HS-5 (cell line): ENCODE measurements at regions not wholly inside any gene's neighbourhood (a gene's known extent, or its start where the extent isn't known, plus 50 kb on each side); places are given as distances from the start of the nearest gene placed in this dataset.
"Not testable (repeated sequence)": the region's sequence is repeated elsewhere in the genome, so short reads cannot be mapped to it uniquely, and the experiment has no call there.

ENCODE experiments used
- DNase-seq: peaks from one replicate; pipeline ENCODE4 v3.0.0-alpha.2; 2012; ENCODE audit warnings: low read depth

DNA sequence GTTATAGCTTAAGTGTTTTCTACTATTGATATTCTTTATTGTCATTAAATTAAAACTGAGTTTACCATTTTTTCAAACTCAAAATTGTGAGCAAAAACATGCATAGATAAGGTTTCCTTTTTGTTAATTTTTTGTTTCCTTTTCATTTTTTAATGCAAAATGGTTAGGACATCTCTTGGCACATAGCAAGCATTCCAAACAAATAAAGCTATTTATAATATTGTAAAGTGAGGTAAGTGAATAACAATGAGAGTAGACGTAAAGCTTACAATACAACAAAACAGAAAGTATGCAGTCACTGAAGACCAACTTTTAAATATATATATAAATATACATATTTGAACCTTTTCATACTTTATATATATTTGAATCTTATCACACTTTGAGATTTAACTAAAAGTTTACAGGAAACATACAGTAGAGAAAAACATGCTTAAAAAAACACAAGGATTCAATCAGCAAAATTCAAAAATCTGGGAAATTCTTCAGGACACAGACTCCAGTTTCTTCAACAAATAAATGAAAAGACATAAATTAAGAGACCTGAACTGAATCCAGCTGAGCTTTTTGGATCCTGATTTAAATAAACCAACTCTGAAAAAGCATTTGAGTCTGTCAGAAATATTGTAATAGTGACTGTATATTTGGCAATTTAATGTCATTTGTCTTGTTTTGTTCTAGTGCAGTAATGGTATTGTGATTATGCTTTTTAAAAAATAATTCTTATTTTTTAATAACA is 67.5 kb upstream of the SAMSN1 start:
- DNase-seq, result no peak

DNA sequence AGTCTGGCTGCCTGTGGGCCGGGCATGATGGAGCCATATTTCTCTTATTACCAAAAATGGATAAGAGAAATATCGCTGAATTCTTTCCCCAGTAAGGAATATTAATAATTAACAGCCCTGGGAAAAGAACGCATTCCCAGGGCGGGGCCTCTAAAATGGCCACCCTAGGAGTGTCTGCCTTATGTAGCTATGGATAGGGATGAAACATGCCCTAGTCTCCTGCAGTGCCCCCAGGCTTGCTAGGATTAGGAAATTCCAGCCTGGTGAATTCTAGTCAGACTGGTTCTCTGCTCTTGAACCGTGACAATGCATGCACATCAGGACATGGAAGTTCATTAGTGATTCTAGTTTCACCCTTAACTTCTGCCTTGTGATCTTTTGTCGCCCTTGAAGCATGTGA is 64.0 kb upstream of the SAMSN1 start:
- not testable (repeated sequence) for DNase-seq

DNA sequence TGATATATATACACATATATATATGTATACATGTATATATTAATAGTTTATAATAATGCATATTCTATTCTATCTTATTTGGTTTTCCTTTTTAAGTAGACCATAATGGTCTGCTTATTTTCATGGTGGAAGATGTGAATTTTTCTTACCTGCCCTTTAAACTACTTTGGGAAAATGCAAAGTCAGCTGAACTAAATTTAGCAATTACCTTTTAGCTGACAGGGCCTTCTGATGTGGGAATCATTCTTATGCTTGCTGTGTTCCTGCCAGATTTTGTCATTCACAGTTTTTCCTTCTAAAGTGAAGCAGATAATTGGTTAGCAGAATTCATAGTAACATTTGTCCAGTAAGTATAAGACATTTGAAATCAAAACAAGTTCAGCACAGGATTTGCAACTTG is 63.2 kb upstream of the SAMSN1 start:
- no peak for DNase-seq

DNA sequence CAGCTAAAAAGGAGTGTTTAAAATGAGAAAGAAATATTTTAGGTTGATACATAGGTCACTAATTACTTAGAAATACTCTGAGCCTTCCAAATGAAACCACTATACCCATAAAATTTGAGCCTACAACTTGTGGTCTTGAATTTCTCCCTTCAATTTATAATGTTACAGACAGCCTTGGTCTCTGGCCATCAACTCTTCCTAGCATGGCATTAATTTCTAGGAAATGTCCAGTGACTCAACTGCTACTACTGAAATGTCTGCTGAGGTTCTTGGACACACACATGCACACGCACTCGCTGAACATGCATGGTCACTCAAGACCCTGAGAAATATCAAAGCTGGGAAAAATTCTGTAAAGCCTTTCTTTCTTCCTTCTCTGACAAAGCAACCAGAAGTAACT is 61.1 kb upstream of the SAMSN1 start:
- no peak for DNase-seq

DNA sequence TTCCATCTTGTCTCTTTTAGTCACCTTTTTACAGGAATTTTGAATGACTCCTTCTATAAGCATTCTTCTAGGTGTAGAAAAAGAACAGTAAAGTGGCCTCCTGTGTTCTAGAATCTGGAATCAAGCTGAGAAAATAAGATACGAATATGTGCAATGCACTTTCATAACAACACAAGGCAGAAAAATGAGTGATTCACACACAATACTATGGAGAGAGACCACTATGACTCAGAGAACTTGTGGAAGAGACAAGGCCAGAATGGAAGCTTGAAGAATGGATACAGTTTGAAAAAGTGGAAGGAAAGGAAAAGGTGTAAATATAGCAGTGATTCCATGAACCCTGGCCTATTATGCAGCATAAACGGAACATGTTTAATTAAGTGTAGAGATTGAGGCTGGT is 57.1 kb upstream of the SAMSN1 start:
- DNase-seq, result peak; percentile 69

DNA sequence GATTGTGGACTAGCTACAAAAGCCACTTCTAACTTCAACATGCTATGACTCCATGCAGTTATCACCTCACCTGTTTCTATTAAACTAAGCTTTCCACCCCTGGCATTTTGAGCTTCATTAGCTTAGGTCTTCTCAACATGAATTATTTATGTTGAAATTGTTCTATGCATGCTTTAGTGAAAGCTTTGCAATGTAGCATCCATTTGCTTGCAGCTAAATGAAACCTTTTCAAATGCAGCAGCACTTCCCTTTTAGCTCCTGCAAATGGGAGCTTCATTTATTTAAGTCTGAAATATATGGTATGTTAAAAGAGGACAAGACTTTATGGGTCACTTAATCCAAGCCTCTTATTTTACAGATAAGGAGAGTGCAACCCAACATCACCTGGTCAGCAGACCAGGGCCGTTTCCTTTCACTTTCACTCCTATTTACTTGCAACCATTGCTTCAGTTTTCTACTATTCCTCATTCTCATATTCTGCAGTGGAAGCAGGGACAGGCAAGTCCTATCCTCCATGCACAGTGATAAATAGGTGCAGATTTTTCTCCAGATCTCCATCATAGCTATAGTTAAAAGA is 56.4 kb upstream of the SAMSN1 start:
- no peak for DNase-seq

DNA sequence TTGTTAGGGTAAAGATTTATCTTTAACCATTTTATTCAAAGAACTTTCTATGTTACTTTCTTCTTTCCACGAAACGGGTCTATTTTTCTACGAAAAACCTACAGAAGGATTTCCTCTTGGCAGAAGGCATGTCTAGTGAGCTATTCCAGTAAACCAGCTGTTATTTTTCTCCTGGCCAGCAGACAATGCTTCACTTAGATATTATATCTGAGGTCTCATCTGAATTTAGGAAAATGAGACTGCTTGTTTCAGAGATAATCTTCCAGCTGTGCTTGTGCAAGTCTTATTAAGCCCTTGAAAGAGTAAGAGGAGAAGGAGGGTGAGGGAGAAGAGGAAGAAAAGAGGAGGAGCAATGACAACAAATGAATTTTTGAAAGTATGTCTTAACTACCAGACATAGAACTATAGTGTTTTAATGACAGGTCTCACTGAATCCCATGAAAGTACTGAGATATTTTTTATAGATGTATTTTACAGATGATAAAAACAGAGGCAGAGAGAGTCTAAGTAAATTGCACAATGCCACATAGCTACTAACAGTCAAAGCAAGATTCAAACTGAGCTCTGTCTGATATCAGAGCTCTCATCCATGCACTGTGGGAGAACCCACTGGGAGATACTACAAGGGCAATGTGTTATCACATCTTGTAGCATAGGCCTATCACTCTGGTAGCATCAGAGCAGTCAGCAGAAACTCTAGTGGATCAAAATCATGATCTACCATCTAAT is 54.6 kb upstream of the SAMSN1 start:
- no peak for DNase-seq

DNA sequence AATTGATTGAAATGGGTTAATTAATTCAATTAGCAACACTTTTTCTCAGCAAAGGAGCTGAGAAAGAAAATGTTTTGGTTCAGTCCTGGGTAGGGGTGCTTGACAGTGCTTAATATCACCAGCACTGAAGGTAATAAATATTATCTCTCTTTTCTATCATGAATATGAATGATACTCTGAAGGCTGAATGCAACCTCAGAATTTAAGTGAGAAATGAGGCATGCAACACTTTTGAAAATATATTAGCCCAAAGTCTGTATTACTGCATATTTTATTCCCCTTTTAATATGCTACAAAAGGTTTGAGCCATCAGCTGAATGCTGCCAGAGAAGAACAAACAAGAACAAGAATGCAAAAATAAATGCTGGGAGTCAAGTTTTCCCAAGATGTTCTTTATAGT is 52.0 kb upstream of the SAMSN1 start:
- DNase-seq, result no peak
